Ureter (tissue), 1 donor: ENCODE measurements at regions not wholly inside any gene's neighbourhood (a gene's known extent, or its start where the extent isn't known, plus 50 kb on each side); places are given as distances from the start of the nearest gene placed in this dataset.

Experiments used
- DNase-seq: peaks from one replicate; pipeline ENCODE4 v3.0.0-alpha.2; 2020; ENCODE audit warnings: low spot score
- donor health status: DM: yes; HTN: yes; CAD: no.

DNA sequence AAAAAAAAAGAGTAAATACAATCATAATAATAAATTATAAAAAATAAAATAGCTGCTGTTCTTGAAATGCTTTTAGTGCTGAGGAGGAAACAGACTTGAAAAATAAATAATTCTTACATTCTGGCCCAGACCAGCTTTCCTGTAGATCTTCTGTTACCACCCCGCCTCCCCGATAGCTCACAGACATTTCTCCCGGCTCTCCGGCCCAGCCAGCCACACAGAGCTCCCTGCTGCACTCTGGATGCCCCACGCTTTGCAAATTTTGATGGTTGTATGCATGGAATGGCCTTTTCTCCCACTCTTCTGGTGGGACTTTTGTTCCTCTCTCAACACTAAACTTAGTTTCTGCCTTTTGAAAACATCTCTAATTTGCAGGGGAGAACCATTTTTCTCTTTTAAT lies 249.3 kb downstream of the ATP23 start:
- DNase-seq = no peak

DNA sequence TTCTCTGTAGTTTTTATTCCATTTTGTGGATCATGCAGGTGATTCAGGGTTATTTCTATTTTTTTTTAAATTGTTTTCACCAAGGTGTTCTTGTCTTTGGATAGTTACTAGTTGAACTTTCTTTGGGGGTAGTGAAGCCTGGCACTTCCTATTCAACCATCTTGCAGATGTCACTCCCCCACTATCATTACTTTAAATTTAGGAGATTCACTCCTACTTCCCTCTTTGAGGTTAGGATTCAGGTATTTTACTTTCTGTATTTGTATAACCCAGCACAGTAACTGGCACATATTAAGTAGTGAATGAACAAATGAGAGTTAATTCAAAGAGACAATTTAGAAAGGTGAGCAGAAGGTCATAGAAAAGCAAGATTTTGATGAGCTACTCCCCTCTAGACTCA lies 255.6 kb downstream of the ATP23 start:
- DNase-seq = no peak

DNA sequence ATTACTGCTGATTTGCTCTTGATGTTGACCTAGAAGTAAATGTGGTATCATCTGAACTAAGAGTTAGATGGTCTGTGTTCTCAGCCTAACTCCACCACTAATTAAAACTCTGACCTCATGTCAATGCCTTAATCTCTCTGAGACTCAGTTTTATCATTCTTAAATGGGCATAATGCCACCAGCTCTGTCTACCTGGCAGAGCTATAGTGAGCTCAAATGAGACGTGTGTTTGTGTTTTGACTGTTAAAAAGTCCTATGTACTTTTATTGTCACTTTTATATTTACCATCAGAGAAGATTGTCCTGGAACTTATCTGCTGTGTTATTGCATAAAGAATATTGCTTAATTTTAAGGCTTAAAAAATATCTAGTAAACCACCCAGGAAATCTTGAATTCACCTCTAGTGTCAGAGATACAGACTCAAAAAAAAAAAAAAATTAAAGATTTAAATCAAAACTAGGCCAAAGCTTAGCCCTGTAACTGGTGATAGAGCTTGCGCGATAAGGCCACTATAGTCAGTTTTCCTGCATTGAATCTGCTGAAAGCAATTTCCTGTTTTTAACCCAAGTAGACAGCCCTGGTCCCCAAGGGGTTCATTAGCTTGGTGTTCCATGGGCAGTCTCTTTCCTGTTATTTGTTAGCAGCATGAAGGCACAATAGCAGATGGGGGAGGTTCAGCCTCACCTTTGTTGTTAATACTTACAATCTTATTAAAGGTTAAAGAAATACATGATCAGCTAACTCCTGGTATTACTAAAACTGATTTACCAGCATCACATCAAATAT lies 261.8 kb downstream of the ATP23 start:
- DNase-seq = no peak

DNA sequence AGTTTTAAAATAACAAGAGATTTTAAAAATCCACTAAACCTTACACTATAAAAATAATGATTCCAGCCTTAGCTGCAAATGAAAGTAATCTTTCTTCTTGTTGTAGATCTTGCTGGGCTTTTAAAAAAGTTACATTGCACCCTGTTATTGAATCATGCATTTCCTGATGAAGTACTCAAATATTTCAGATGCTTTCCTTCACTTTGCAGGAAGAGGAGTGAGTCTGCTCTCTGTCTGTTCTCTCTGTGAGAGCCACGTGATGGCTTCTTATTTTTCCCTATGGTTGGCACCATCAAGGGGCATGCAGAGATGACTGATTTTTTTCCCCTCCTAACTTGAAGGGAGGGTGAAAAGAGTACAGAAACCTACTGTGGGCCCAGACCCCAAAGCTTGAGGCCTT lies 262.7 kb downstream of the ATP23 start:
- DNase-seq = no peak

DNA sequence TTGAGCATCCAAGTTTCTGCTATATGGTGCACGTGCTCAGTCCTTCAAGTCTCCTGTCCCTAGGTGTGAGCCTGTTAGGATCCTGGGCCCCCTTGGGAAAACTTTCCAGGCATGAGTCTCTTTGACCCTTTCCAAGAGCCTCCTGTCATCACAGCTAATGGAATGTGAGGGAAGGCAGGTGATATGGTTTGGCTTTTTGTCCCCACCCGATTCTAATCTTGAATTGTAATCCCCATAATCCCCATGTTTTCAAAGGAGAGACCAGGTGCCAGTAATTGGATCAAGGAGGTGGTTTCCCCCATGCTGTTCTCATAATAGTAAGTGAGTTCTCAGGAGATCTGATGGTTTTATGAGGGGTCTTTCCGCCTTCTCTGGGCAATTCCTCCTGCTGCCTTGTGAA lies 265.5 kb downstream of the ATP23 start:
- DNase-seq = no peak

DNA sequence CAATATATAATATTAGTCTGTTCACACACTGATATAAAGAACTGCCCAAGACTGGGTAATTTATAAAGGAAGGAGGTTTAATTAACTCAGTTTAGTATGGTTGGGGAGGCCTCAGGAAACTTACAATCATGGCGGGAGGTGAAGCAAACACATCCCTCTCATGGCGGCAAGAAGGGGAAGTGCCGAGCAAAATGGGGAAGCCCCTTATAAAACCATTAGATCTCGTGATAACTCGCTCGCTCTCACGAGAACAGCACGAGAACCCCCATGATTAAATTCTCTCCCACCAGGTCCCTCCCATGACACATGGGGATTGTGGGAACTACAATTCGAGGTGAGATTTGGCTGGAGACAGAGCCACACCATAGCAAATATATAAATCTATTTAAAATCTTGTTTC lies 269.8 kb downstream of the ATP23 start:
- DNase-seq = no peak

DNA sequence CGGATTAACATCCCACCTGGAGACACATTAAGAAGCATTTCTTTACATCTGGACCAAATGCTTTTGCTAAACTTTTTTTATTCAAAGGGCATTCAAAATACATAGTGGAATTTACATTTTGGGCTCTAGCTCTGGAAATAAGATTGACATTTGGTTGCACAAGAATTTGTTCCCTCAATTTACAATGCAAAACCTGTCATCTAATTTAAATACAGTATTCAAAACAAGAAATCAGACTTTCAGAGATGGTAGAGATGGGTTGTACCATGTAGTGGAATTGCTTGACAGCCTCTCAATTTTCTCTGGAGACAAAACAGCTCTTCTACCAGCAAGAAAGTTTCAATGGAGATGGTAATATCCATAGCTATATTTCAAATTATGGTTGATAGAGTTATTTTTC lies 275.8 kb downstream of the ATP23 start:
- DNase-seq = no peak

DNA sequence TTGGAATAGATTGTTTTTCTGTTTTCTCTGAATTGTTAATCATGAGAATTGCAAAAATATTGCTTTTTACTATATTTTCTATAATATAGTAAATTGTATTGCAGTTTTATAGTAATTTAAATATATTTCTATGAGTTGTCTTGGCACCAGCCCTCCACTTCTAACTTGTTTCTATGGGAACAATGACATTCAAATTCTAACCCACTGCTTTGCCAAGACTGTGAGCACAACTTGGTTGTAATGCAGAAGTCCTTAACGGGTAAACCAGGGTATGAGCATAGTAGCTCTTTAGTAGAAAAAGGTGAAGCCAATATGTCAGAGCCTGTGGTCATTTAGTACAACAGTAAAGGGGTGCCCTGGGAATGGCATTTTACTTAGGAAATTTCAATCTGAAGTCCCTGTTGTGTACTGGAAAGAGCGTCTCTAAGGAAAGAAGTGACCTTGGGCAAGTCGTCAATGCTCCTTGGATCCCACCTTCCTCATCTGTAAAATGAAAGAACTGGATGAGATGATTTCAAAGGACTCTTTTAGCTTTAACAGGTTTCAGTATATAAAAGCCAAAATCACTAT lies 283.3 kb downstream of the ATP23 start:
- DNase-seq = no peak

DNA sequence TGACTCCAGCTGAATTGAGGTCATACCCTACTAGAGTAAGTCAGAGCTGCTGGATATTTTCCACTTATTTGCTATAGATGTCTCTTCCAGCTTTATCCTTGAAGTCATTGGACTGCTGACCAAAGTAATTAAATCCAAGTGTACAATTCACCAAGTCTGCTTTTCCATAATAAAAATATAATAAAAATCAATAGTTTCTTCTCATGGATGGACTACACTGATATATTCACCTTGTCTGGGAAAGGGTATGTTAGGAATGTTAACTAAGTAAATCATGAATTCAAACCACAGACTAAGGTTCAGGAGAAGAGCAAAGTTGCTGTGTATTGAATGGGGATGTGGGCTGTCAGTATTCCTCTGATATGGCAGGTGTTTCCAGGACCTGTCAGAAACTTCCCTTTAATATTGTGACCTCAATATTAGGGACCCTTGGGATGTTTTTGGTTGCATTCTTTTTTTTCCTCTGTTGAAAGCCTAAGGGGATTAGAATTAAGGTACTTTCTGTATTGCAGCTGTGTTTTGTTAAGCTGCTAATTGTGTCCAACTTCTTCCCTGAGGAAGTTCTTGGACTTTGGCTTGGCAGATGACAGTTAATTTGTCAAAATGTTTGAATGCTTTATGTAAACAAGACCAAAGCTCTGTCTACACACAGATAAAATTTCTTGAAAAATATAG lies 284.0 kb downstream of the ATP23 start:
- no peak for DNase-seq

DNA sequence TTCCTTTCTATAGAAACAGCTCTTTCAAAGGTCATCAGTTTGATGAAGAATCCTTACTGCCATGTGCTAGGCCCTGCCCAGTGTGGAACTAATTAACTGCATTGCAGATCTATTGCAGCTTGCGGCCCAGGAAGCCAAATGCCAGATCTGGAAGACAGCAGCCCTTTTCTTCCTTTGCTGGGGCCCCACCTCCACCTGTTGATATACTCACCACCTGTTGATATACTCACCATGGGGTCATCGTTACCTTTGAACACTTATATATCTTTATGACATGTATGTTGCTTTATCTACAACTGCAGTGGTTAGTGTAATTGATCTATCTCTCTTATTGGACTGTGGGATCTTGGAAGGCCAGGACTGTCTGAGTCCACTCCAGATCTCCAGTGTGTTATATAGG lies 292.5 kb downstream of the ATP23 start:
- no peak for DNase-seq

DNA sequence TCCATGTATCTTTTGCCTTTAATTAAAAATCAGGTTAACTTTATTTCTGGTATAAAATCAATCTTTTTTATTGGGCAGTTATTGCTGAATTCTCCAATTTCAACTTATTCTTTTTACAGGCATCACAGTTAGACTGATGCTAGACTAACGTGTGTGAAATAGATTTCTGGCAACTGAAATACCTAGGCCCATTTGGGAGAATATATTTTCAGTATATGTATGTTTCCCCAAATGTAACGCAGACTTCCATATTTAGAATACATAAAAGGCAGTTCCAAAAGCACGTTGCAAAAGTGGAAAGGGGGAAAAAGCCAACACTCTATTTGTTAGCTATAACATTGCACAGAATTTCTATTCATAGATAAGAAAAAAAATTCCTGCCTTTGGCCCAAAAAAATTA lies 297.0 kb downstream of the ATP23 start:
- DNase-seq = no peak

DNA sequence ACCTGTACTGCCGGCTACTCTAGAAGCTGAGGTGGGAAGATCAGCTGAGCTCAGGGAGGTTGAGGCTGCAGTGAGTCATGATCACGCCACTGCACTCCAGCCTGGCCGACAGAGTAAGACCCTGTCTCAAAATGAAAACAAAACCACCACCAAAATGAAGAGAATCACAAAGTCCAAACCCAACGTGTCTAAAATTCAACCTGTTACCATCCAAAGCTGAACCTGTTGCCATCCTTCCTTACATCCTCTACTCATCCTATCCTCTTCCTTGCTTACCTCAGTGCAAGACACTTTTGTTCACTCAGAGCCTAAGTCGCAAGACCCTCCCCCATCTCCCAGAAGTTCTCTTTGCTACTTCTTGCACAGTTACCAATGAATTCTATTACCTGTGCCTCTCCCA lies 299.7 kb downstream of the ATP23 start:
- no peak for DNase-seq

DNA sequence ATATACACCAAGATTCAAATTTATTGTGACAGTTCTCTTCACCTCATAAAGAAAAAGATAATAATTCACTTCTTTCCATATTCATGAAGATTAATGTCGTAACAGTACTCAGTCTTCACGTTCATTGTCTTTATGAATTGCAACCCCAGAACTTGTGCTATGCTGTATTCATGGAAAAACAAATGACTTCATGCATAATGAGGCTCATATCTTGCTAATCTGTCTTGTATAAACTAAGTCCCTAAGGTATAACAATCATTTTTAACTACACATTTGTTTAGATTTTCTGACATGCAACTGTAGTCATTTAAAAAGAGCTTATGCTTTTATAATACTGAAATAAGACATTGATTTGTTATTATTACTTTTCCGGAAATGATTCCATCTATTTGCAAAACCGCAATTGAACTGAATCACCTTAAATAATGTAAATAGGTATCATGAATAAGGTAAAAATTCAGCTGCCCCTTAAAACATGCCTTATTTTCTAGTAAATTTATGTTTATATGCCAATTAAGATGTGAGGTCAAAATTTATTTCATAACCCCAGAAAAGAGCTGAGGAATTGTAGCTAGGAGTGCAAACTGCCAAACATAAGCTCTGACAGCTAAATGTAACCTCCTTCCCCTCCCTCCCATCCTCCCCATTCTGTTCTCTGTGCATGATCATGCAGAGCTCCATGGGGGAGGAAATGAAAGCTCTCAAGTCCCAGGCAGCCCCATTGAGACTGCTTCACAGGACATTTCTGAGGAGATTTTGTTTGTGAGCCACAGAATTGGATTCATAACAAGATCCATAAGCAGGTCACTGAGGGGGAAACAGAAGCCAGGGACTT lies 301.6 kb downstream of the ATP23 start:
- no peak for DNase-seq

DNA sequence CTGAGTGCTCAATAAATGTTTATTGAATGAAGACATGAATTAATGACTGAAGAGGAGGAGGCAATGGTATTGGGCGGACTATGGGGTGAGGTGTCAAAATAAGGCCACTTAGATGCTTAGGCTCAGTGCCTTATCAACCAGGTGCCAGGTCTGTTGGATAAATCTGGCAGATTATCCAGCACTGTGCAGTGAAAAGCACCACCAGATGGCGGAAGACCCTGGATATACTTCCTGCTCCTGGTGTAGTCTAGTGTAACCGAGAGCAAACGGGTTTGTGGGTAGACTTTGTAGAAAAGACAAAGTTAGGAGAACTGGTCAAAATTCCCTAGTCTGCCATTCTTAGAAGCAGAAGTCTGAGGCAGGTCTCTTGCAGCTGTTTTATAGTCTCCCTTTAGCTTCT lies 306.3 kb downstream of the ATP23 start:
- no peak for DNase-seq

DNA sequence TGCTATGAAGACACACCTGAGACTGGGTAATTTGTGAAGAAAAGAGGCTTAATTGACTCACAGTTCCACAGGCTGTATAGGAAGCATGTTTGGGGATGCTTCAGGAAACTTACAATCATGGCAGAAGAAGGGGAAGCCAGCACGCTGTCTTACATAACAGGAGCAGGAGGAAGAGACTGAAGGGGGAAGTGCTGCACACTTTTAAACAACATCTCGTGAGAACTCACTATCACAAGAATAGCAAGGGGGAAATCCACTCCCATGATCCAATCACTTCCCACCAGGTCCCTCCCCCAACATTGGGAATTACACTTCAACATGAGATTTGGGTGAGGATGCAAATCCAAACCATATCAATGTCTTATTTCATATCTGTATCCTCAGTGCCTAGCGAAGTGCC lies 307.2 kb downstream of the ATP23 start:
- no peak for DNase-seq

DNA sequence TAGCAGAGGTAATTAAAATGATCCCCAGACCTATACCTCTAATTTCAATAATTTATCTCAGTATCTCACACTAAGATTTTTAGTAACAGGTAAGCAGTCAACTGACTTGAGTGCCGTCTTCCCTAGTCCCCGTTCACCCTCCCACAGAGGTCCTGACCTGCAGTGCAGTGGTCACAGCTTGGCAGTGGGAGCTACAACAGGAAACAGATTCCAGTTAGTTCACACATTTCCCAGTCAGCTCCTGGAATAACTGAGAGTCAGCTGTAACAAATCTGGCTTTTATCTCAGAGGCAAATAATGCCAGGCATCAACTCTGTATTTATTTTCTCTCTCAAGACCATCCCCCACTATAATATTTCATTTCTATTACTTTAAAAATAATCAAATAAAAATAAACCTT lies 308.2 kb downstream of the ATP23 start:
- no peak for DNase-seq

DNA sequence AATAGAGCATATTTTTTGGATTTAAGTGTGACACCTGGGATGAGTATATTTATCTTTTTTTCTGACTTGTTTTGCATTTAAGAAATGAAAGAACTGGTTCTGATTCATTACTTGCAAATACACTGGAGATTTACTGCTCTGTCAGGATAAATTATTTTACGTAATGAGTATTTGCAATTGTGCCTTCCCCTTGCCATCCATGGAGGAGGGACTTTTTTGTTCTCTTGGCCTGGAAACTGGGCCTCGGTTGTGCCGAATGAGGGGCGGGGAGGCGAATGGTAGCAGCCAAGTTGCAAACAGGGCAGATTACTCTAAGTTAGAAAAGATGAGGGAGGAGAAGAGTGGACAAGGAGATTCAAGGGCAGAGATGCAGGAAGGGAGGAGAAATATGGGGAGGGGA lies 308.7 kb downstream of the ATP23 start:
- no peak for DNase-seq

DNA sequence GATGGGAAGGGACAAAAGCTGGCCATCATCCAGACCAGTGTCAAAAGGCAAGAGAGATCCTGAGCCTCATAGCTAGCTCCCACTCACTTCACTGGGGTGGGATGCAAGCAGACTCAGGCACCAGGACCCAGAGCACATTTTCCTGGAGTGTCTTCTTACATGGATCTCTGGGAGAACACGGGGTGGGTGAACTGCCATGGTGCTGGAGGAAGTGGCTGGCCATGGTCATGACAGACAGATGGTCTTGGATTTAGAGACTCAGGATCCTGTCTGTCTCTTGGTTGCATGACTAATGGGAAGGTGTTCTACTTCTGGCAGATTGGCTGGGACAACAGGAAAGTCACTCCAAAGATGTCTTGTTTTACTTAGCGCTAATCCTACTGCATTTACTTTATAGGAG lies 311.5 kb downstream of the ATP23 start:
- no peak for DNase-seq

DNA sequence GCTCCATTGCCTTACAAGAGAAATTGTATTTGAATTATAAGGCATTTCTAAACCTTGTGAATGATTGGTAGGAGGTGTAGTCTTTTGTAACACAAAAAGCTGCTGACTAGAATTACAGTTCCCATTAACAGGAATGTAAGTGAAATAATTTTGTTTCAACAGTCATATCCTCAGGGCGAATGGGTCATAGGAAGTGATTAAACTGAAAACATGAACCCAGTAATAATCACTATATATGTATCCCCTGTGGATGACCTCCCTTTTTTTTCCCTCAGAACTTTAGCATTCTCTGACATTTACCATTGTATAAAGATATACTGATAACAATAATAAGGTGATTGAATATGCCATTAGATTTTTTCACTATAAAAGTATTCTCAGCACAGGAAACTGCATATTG lies 312.3 kb downstream of the ATP23 start:
- DNase-seq = no peak

DNA sequence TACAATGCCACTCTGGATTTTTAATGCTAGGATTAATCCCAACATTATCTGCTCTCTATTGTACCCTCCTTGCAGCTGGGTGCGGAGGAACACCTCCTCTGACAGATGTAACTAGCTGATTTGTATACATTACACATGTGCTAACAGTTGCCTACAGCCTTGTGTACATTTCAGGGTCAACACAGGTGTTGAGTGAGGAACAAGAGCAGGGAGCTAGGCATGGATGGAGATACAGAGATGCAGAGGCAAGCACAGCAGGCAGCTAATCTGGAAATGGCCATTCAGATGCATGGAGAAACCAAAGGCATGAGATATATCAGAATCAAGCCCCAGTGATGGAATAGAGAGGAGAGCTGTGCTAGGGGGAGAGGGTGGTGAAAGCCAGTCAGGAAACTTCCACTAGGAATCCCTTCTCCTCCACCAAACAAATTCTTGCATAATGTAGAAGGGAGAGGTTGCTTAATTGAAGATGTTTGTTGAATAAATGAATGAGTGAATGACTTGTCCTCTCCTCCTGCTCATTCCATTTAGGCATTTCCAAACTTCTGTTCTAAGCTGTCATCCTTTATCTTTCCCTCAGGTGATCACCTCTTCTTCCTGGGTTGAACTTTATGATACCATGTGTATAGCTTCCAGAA lies 313.2 kb downstream of the ATP23 start:
- no peak for DNase-seq

DNA sequence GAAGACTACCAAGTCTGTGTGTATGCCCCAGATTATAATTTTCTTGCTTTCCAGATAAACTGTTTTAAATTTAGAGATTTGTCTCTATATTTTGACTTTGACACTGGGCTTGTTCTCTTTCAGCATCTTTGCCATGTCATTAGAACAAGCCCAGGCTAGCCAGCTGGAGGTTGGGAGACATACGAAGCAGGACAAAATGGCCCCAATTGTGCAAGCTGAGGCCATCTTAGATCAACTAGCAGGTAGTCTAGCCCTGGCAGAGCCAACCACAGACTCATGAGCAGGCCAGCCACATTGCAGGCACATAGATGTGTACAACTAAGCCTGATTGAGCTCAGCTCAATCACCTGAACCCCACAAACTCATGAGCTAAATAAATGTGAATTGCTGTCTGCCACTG lies 321.4 kb downstream of the ATP23 start:
- DNase-seq = no peak

DNA sequence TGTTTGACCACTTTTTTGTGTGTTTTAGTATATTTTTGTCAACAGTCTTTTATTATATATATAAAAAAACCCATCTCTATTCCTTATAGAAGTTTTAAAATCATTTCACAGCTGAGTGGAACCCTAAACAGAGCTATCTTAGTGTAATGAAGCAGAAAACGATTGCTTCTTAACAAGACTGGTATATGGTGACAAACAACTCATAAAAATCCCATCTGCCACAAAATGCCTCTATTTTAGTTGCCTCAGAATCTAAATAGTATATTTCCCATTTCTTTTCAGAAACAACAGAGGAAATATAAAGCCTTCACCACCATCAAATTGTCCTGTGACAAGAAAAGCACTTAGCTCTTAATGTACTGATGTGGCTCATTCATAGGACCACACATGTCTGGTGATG lies 322.4 kb downstream of the ATP23 start:
- no peak for DNase-seq
